PFSK-1 (cell line): ENCODE measurements at regions not wholly inside any gene's neighbourhood (a gene's known extent, or its start where the extent isn't known, plus 50 kb on each side); places are given as distances from the start of the nearest gene placed in this dataset.

Experiments
- FOXP2 ChIP-seq: optimal IDR thresholded peaks from 2 replicates; pipeline ENCODE3; 2011; ENCODE audit warnings: borderline replicate concordance, control low read depth, inconsistent platforms; ENCODE audit not compliant: insufficient read depth; ENCODE audit errors: extremely low read length, extremely low read depth
- POLR2AphosphoS5 ChIP-seq: IDR thresholded peaks from 2 replicates; pipeline ENCODE4 v1.6.1; 2012; ENCODE audit warnings: low read depth, mild to moderate bottlenecking, control low read depth, low read length, moderate library complexity
- REST ChIP-seq, 2 experiments: IDR thresholded peaks; 2 replicates each; pipeline versions ENCODE4 v1.6.1 to v1.8.0; 2011 to 2012; ENCODE audit warnings: low read depth in 2 of 2, low read length in 2 of 2, control low read depth in 1 of 2, inconsistent platforms in 1 of 2, mild to moderate bottlenecking in 1 of 2, moderate library complexity in 1 of 2; ENCODE audit not compliant: insufficient read depth in 1 of 2
- SIN3A ChIP-seq: IDR thresholded peaks from 2 replicates; pipeline ENCODE4 v1.6.1; 2012; ENCODE audit warnings: mild to moderate bottlenecking, low read length, moderate library complexity, borderline replicate concordance; ENCODE audit not compliant: insufficient read depth
- TAF1 ChIP-seq: IDR thresholded peaks from 2 replicates; pipeline ENCODE4 v1.6.1; 2012; ENCODE audit warnings: low read length, control low read depth, borderline replicate concordance; ENCODE audit not compliant: insufficient read depth

- TF ChIP-seq POLR2AphosphoS5 (no peak), TAF1 (no peak), REST (IDR thresholded peaks at IDR 0.05; ENCODE audit: insufficient read depth in 1 of 2, low read depth in 2 of 2, low read length in 2 of 2) (no peak), SIN3A (no peak), FOXP2 (no peak)
Measured at GRCh38 chr5:167553511-167553910, 737.9 kb upstream of the WWC1 start.

GRCh38 chr5:167554564-167555290 is 736.7 kb upstream of the WWC1 start:
- TF ChIP-seq SIN3A (no peak), FOXP2 (no peak), POLR2AphosphoS5 (no peak), TAF1 (no peak)

- no peak for TF ChIP-seq SIN3A
Measured at GRCh38 chr5:167555565-167556166, 735.8 kb upstream of the WWC1 start.

- no peak for TF ChIP-seq TAF1
- no peak for TF ChIP-seq FOXP2
- TF ChIP-seq POLR2AphosphoS5 = no peak
- TF ChIP-seq SIN3A = no peak
- no peak for TF ChIP-seq REST (IDR thresholded peaks at IDR 0.05; ENCODE audit: insufficient read depth in 1 of 2, low read depth in 2 of 2, low read length in 2 of 2)
Measured at GRCh38 chr5:167557359-167557758, 734.1 kb upstream of the WWC1 start.

- no peak for TF ChIP-seq FOXP2
- TF ChIP-seq SIN3A = no peak
- TF ChIP-seq TAF1 = no peak
- no peak for TF ChIP-seq POLR2AphosphoS5
- TF ChIP-seq REST (IDR thresholded peaks at IDR 0.05; ENCODE audit: insufficient read depth in 1 of 2, low read depth in 2 of 2, low read length in 2 of 2) = no peak
Measured at GRCh38 chr5:167561796-167562195, 729.6 kb upstream of the WWC1 start.

GRCh38 chr5:167564275-167564674 is 727.2 kb upstream of the WWC1 start:
- TF ChIP-seq TAF1 (no peak), REST (IDR thresholded peaks at IDR 0.05; ENCODE audit: insufficient read depth in 1 of 2, low read depth in 2 of 2, low read length in 2 of 2) (no peak), FOXP2 (no peak), SIN3A (no peak), POLR2AphosphoS5 (no peak)
